SK-N-SH (cell line): ENCODE measurements at regions not wholly inside any gene's neighbourhood (a gene's known extent, or its start where the extent isn't known, plus 50 kb on each side); places are given as distances from the start of the nearest gene placed in this dataset.
"Not testable (repeated sequence)": the region's sequence is repeated elsewhere in the genome, so short reads cannot be mapped to it uniquely, and the experiment has no call there.

Experiments used
- CTCF ChIA-PET: fragments of 300-600, 350-600 bp; formaldehyde crosslinking; extraction: SDS; loops from one replicate; lab custom pipeline; 2021; lab: Yijun Ruan, JAX
- POLR2A ChIA-PET: fragments of 350-600 bp; sonication (Branson Sonifier 250); formaldehyde crosslinking; extraction: SDS; loops from one replicate; lab custom pipeline; 2020; ENCODE audit warnings: antibody characterized with exemption, inconsistent platforms; lab: Yijun Ruan, JAX
- DNase-seq: peaks from one replicate; pipeline ENCODE4 v3.0.0; 2012
- H2AFZ ChIP-seq: fragments of 200-600 bp; sonication (generic); 2 replicates; pipeline ENCODE4 v1.8.1; 2016; ENCODE audit warnings: antibody characterized with exemption, mild to moderate bottlenecking, low read depth
- H3F3A ChIP-seq: fragments of 200-600 bp; sonication (generic); replicated peaks from 2 replicates; pipeline ENCODE3; 2016; ENCODE audit warnings: antibody characterized with exemption, mild to moderate bottlenecking; ENCODE audit not compliant: insufficient read depth
- H3K27ac ChIP-seq, 2 experiments: fragments of 200-500 bp in 1 of 2; fragments of 200-600 bp in 1 of 2; sonication (Bioruptor generic) in 1 of 2; sonication (generic), shearing (Covaris generic) in 1 of 2; 2 replicates each; pipeline versions ENCODE4 v1.5.1 to v1.6.1; 2014 to 2016; ENCODE audit warnings: low read depth in 2 of 2, inconsistent platforms in 1 of 2, low read length in 1 of 2, mild to moderate bottlenecking in 1 of 2, mixed read lengths in 1 of 2
- H3K27me3 ChIP-seq: fragments of 200-600 bp; sonication (generic), shearing (Covaris generic); 2 replicates; pipeline ENCODE4 v1.6.1; 2016; ENCODE audit warnings: mixed run types; ENCODE audit not compliant: insufficient read depth
- H3K36me3 ChIP-seq, 2 experiments: fragments of 200-500 bp in 1 of 2; fragments of 200-600 bp in 1 of 2; sonication (Bioruptor generic) in 1 of 2; sonication (generic) in 1 of 2; replicated peaks in 1 of 2; 2 replicates each; pipeline versions ENCODE3 to v1.5.1; 2014 to 2016; ENCODE audit warnings: low read length in 1 of 2, mild to moderate bottlenecking in 1 of 2; ENCODE audit not compliant: insufficient read depth in 2 of 2, control insufficient read depth in 1 of 2
- H3K4me1 ChIP-seq, 2 experiments: fragments of 200-500 bp in 1 of 2; fragments of 200-600 bp in 1 of 2; sonication (Bioruptor generic) in 1 of 2; sonication (generic), shearing (Covaris generic) in 1 of 2; 2 replicates each; pipeline versions ENCODE4 v1.5.1 to v1.6.1; 2014 to 2016; ENCODE audit warnings: low read depth in 1 of 2, low read length in 1 of 2, mixed run types in 1 of 2; ENCODE audit not compliant: insufficient read depth in 2 of 2, control insufficient read depth in 1 of 2
- H3K4me2 ChIP-seq: fragments of 200-600 bp; sonication (generic), shearing (Covaris generic); 2 replicates; pipeline ENCODE4 v1.6.1; 2017; ENCODE audit warnings: mixed run types
- H3K4me3 ChIP-seq, 2 experiments: fragments of 200-500 bp in 1 of 2; fragments of 200-600 bp in 1 of 2; sonication (Bioruptor generic) in 1 of 2; sonication (generic), shearing (Covaris generic) in 1 of 2; 2 replicates each; pipeline versions ENCODE4 v1.5.1 to v1.8.1; 2014 to 2016; ENCODE audit warnings: low read depth in 2 of 2, inconsistent platforms in 1 of 2, low read length in 1 of 2, mild to moderate bottlenecking in 1 of 2, mixed read lengths in 1 of 2, moderate library complexity in 1 of 2
- H3K79me2 ChIP-seq: fragments of 200-600 bp; sonication (generic); 2 replicates; pipeline ENCODE4 v1.8.1; 2017; ENCODE audit warnings: mild to moderate bottlenecking; ENCODE audit not compliant: insufficient read depth
- H3K9ac ChIP-seq: fragments of 200-600 bp; sonication (generic); 2 replicates; pipeline ENCODE4 v1.6.1; 2017; ENCODE audit warnings: mixed run types
- H3K9me2 ChIP-seq: fragments of 200-600 bp; sonication (generic); 2 replicates; pipeline ENCODE4 v1.6.1; 2017; ENCODE audit warnings: mixed run types
- H3K9me3 ChIP-seq: fragments of 200-600 bp; sonication (generic); 2 replicates; pipeline ENCODE4 v1.6.1; 2017; ENCODE audit warnings: mixed run types, mild to moderate bottlenecking, moderate library complexity
- H4K20me1 ChIP-seq: fragments of 200-600 bp; sonication (generic); 2 replicates; pipeline ENCODE4 v1.6.1; 2017; ENCODE audit warnings: mild to moderate bottlenecking, mixed run types; ENCODE audit not compliant: insufficient read depth
- FOSL2 ChIP-seq: IDR thresholded peaks from 2 replicates; pipeline ENCODE4 v1.4.0; 2012; ENCODE audit warnings: low read depth, mild to moderate bottlenecking, moderate library complexity, borderline replicate concordance
- FOXJ3 ChIP-seq: sonication (generic); formaldehyde crosslinking; IDR thresholded peaks from 2 replicates; pipeline ENCODE4 v1.5.1; 2020; ENCODE audit warnings: mild to moderate bottlenecking, missing genetic modification reagents
- GABPA ChIP-seq: IDR thresholded peaks from 2 replicates; pipeline ENCODE4 v1.4.0; 2012; ENCODE audit warnings: low read depth, mild to moderate bottlenecking
- GATA2 ChIP-seq: sonication (generic); formaldehyde crosslinking; IDR thresholded peaks from 2 replicates; pipeline ENCODE4 v1.5.0; 2020; ENCODE audit warnings: mild to moderate bottlenecking, missing genetic modification reagents
- JUND ChIP-seq: IDR thresholded peaks from 2 replicates; pipeline ENCODE4 v1.4.0; 2012
- MEF2A ChIP-seq: IDR thresholded peaks from 2 replicates; pipeline ENCODE4 v1.4.0; 2012; ENCODE audit warnings: low read depth, borderline replicate concordance
- RAD21 ChIP-seq: IDR thresholded peaks from 2 replicates; pipeline ENCODE4 v1.6.1; 2012; ENCODE audit warnings: mild to moderate bottlenecking, low read length
- REST ChIP-seq: IDR thresholded peaks from 2 replicates; pipeline ENCODE4 v1.6.1; 2012; ENCODE audit warnings: mild to moderate bottlenecking, low read depth, low read length, moderate library complexity
- RXRA ChIP-seq: IDR thresholded peaks from 2 replicates; pipeline ENCODE4 v1.4.0; 2012; ENCODE audit warnings: low read depth, mild to moderate bottlenecking, borderline replicate concordance
- SMC3 ChIP-seq: IDR thresholded peaks from 2 replicates; pipeline ENCODE4 v1.6.1; 2012; ENCODE audit warnings: low read depth, low read length, improper control_type of control experiment
- TAF1 ChIP-seq: IDR thresholded peaks from 2 replicates; pipeline ENCODE4 v1.6.1; 2012; ENCODE audit warnings: low read depth, mild to moderate bottlenecking, low read length, moderate library complexity, borderline replicate concordance
- TEAD4 ChIP-seq: IDR thresholded peaks from 2 replicates; pipeline ENCODE4 v1.4.0; 2012; ENCODE audit warnings: mild to moderate bottlenecking, borderline replicate concordance; ENCODE audit not compliant: insufficient read depth
- YY1 ChIP-seq: IDR thresholded peaks from 2 replicates; pipeline ENCODE4 v1.4.0; 2012; ENCODE audit warnings: low read depth, mild to moderate bottlenecking
- WGBS: methylation state at CpG from one replicate; pipeline ENCODE4 v1.1.6; 2017; ENCODE audit warnings: low lambda C conversion rate; 5-methylcytosine and 5-hydroxymethylcytosine counted together
- TF ChIP-seq, protein P1 (sequence below): IDR thresholded peaks from 2 replicates; pipeline ENCODE4 v1.4.0; 2012; ENCODE audit warnings: low read depth, borderline replicate concordance
- TF ChIP-seq, protein P2 (sequence below): fragments of 200-600 bp; sonication (generic); IDR thresholded peaks from 2 replicates; pipeline ENCODE4 v1.6.1; 2017; ENCODE audit warnings: antibody characterized with exemption, mild to moderate bottlenecking, moderate library complexity

GRCh38 chr18:43847164-43848091 lies 570.1 kb upstream of the SYT4 start (continued):
- TF ChIP-seq, protein P1, sequence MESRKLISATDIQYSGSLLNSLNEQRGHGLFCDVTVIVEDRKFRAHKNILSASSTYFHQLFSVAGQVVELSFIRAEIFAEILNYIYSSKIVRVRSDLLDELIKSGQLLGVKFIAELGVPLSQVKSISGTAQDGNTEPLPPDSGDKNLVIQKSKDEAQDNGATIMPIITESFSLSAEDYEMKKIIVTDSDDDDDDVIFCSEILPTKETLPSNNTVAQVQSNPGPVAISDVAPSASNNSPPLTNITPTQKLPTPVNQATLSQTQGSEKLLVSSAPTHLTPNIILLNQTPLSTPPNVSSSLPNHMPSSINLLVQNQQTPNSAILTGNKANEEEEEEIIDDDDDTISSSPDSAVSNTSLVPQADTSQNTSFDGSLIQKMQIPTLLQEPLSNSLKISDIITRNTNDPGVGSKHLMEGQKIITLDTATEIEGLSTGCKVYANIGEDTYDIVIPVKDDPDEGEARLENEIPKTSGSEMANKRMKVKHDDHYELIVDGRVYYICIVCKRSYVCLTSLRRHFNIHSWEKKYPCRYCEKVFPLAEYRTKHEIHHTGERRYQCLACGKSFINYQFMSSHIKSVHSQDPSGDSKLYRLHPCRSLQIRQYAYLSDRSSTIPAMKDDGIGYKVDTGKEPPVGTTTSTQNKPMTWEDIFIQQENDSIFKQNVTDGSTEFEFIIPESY, result no peak
- TF ChIP-seq FOSL2 (0 out of 2 replicates have a peak, but pooled peaks have one; percentile 4), GABPA (no peak), TEAD4 (peak; percentile 36; the same call in 1 of the 2 replicates), RAD21 (no peak), JUND (peak; percentile 58), TAF1 (0 out of 2 replicates have a peak, but pooled peaks have one; percentile 18)

GRCh38 chr18:43849831-43850230 lies 572.5 kb upstream of the SYT4 start:
- DNase-seq, H3K9me3 ChIP-seq, H3K9me2 ChIP-seq, H3K27me3 ChIP-seq, H3K36me3 ChIP-seq, H3K4me3 ChIP-seq, POLR2A ChIA-PET, H3K27ac ChIP-seq, H3K79me2 ChIP-seq, H2AFZ ChIP-seq, H3K4me1 ChIP-seq, H4K20me1 ChIP-seq, H3K4me2 ChIP-seq, H3K9ac ChIP-seq, H3F3A ChIP-seq: not testable (repeated sequence)
- 81% methylated on average over 2 of the region's 2 CpGs for WGBS
- CTCF ChIA-PET, result interaction anchor here (1.0 kb wide), 1 partner anchor 9 kb away, joined by 3 read pairs; no protein-coding TSS in a partner anchor

GRCh38 chr18:43855376-43855775 lies 578.1 kb upstream of the SYT4 start:
- H3K9me2 ChIP-seq, result no peaks in the 10 kb centered on the region
- H3K4me2 ChIP-seq, result no peak overlapping the region
- WGBS, result 69% methylated on average over 2 of the region's 2 CpGs
- no peak overlapping the region for H3K27ac ChIP-seq
- H3K4me1 ChIP-seq, result peaks cover 0 to 5% of the 10 kb centered on the region in 2 experiments; a peak in 2 of 4 replicates
- CTCF ChIA-PET, result no interaction called here
- H3K9ac ChIP-seq, result no peak overlapping the region
- DNase-seq, result no peak
- no peaks in the 10 kb centered on the region for H3K36me3 ChIP-seq
- no peaks in the 10 kb centered on the region for H4K20me1 ChIP-seq
- no peak overlapping the region for H2AFZ ChIP-seq
- TF ChIP-seq RAD21 (no peak), RXRA (no peak), FOXJ3 (CRISPR knock-in tag) (no peak), YY1 (no peak), REST (no peak), MEF2A (no peak), SMC3 (no peak), GATA2 (CRISPR knock-in tag) (no peak)
- TF ChIP-seq, protein P2, sequence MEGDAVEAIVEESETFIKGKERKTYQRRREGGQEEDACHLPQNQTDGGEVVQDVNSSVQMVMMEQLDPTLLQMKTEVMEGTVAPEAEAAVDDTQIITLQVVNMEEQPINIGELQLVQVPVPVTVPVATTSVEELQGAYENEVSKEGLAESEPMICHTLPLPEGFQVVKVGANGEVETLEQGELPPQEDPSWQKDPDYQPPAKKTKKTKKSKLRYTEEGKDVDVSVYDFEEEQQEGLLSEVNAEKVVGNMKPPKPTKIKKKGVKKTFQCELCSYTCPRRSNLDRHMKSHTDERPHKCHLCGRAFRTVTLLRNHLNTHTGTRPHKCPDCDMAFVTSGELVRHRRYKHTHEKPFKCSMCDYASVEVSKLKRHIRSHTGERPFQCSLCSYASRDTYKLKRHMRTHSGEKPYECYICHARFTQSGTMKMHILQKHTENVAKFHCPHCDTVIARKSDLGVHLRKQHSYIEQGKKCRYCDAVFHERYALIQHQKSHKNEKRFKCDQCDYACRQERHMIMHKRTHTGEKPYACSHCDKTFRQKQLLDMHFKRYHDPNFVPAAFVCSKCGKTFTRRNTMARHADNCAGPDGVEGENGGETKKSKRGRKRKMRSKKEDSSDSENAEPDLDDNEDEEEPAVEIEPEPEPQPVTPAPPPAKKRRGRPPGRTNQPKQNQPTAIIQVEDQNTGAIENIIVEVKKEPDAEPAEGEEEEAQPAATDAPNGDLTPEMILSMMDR, result no peak
- TF ChIP-seq, all 33 proteins: peak for 0
- Histone ChIP-seq H3K9me3 (no peaks in the 10 kb centered on the region), H3K27me3 (no peaks in the 10 kb centered on the region), H3K4me3 (no peak overlapping the region), H3K79me2 (no peaks in the 10 kb centered on the region), H3F3A (no peaks in the 10 kb centered on the region)
- POLR2A ChIA-PET, result no interaction called here
